HEK293T (cell line): ENCODE measurements at regions not wholly inside any gene's neighbourhood (a gene's known extent, or its start where the extent isn't known, plus 50 kb on each side); places are given as distances from the start of the nearest gene placed in this dataset.
"Not testable (repeated sequence)": the region's sequence is repeated elsewhere in the genome, so short reads cannot be mapped to it uniquely, and the experiment has no call there.

Source experiments
- CTCF ChIA-PET: fragments of 350-600 bp; formaldehyde crosslinking; extraction: SDS; loops from one replicate; lab custom pipeline; 2021; ENCODE audit warnings: antibody characterized with exemption, inconsistent platforms; lab: Yijun Ruan, JAX
- POLR2A ChIA-PET: fragments of 350-600 bp; formaldehyde crosslinking; extraction: SDS; loops from one replicate; lab custom pipeline; 2020; ENCODE audit warnings: antibody characterized with exemption, inconsistent platforms; lab: Yijun Ruan, JAX
- DNase-seq: peaks from one replicate; pipeline ENCODE4 v3.0.0; 2012; ENCODE audit warnings: mixed read lengths; ENCODE audit errors: extremely low spot score
- ARNT ChIP-seq: fragments of 450-650 bp; IDR thresholded peaks from 2 replicates; pipeline ENCODE4 v1.6.1; 2017; ENCODE audit warnings: mild to moderate bottlenecking
- BHLHE40 ChIP-seq: fragments of 450-650 bp; IDR thresholded peaks from 2 replicates; pipeline ENCODE4 v1.6.1; 2016; ENCODE audit warnings: mild to moderate bottlenecking, moderate library complexity, borderline replicate concordance
- ELF4 ChIP-seq: fragments of 450-650 bp; IDR thresholded peaks from 2 replicates; pipeline ENCODE4 v1.6.1; 2017; ENCODE audit warnings: antibody characterized with exemption
- FOXA1 ChIP-seq: fragments of 450-650 bp; IDR thresholded peaks from 2 replicates; pipeline ENCODE4 v1.6.1; 2016; ENCODE audit warnings: mild to moderate bottlenecking
- FOXK2 ChIP-seq: fragments of 450-650 bp; IDR thresholded peaks from 2 replicates; pipeline ENCODE4 v1.6.1; 2016; ENCODE audit warnings: mild to moderate bottlenecking
- FOXM1 ChIP-seq: fragments of 450-650 bp; IDR thresholded peaks from 2 replicates; pipeline ENCODE4 v1.6.1; 2017; ENCODE audit warnings: mild to moderate bottlenecking, borderline replicate concordance
- HDGF ChIP-seq: fragments of 450-650 bp; IDR thresholded peaks from 2 replicates; pipeline ENCODE4 v1.6.1; 2017; ENCODE audit warnings: antibody characterized with exemption, borderline replicate concordance
- L3MBTL2 ChIP-seq: fragments of 450-650 bp; conservative IDR thresholded peaks from 2 replicates; pipeline ENCODE4 v1.6.1; 2016; ENCODE audit warnings: mild to moderate bottlenecking
- LEF1 ChIP-seq: fragments of 450-650 bp; IDR thresholded peaks from 2 replicates; pipeline ENCODE4 v1.6.1; 2017; ENCODE audit warnings: mild to moderate bottlenecking, borderline replicate concordance
- NFRKB ChIP-seq: fragments of 450-650 bp; IDR thresholded peaks from 2 replicates; pipeline ENCODE4 v1.6.1; 2016; ENCODE audit warnings: mild to moderate bottlenecking, moderate library complexity
- SP1 ChIP-seq: fragments of 450-650 bp; IDR thresholded peaks from 2 replicates; pipeline ENCODE4 v1.6.1; 2017
- SUZ12 ChIP-seq: fragments of 450-650 bp; IDR thresholded peaks from 2 replicates; pipeline ENCODE4 v1.6.1; 2016; ENCODE audit warnings: mild to moderate bottlenecking
- TARDBP ChIP-seq: fragments of 450-650 bp; IDR thresholded peaks from 2 replicates; pipeline ENCODE4 v1.6.1; 2016
- ZNF384 ChIP-seq: fragments of 450-650 bp; IDR thresholded peaks from 2 replicates; pipeline ENCODE4 v1.6.1; 2016

DNA sequence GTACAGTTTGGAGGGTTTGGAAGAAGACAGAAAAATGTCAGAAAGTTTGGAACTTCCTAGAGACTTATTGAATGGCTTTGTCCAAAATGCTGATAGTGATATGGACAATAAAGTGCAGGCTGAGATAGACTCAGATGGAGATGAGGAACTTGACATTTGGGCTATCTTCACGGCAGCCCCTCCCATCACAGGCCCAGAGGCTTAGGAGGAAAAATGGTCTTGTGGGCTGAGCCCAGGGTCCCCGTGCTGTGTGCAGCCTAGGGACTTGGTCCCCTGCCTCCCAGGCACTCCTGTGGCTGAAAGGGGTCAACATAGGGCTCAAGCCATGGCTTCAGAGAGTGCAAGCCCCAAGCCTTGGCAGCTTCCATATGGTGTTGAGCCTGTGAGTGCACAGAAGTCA lies 79.0 kb downstream of the CMAS start:
- CTCF ChIA-PET: no interaction called here
- POLR2A ChIA-PET: no interaction called here
- no peak for DNase-seq
- TF ChIP-seq SUZ12 (no peak), SP1 (no peak), ARNT (no peak), NFRKB (no peak), L3MBTL2 (no peak), TARDBP (no peak), ZNF384 (no peak), BHLHE40 (no peak), FOXA1 (no peak), LEF1 (no peak), FOXK2 (no peak)

DNA sequence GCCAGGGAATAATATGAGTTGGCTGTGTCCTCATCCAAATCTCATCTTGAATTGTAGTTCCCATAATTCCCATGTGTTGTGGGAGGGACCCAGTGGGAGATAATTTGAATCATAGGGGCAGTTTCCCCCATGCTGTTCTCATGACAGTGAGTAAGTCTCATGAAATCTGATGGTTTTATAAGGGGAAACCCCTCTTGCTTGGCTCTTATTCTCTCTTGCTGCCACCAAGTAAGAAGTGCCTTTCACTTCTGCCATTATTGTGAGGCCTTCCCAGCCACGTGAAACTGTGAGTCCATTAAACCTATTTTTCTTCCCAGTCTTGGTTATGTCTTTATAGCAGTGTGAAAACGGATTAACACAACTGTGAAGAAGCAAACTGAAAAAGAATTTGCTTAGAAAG lies 80.1 kb downstream of the CMAS start:
- POLR2A ChIA-PET, DNase-seq: not testable (repeated sequence)
- CTCF ChIA-PET: interaction anchor here (0.6 kb wide), 1 partner anchor 186 kb away, joined by 3 read pairs; no protein-coding TSS in a partner anchor

- POLR2A ChIA-PET: no interaction called here
- CTCF ChIA-PET: interaction anchor here (0.6 kb wide), 1 partner anchor 186 kb away, joined by 3 read pairs; no protein-coding TSS in a partner anchor
- no peak for DNase-seq
- TF ChIP-seq ARNT (no peak), SUZ12 (no peak), L3MBTL2 (no peak), FOXM1 (no peak), LEF1 (no peak), BHLHE40 (no peak), HDGF (no peak)
Observed at GRCh38 chr12:22126758-22127157, 80.7 kb downstream of the CMAS start.

- DNase-seq: no peak
- no peak for TF ChIP-seq L3MBTL2
- TF ChIP-seq NFRKB: no peak
- no peak for TF ChIP-seq ZNF384
- TF ChIP-seq SUZ12: no peak
- no peak for TF ChIP-seq SP1
- TF ChIP-seq FOXA1: no peak
- no peak for TF ChIP-seq FOXM1
- no peak for TF ChIP-seq LEF1
- TF ChIP-seq ELF4: no peak
- CTCF ChIA-PET: no interaction called here
- POLR2A ChIA-PET: no interaction called here
Observed at GRCh38 chr12:22130671-22131070, 84.7 kb downstream of the CMAS start.

GRCh38 chr12:22136604-22137117 lies 90.6 kb downstream of the CMAS start:
- DNase-seq, POLR2A ChIA-PET, CTCF ChIA-PET: not testable (repeated sequence)
